ENCODE measurements at regions not wholly inside any gene's neighbourhood (a gene's known extent, or its start where the extent isn't known, plus 50 kb on each side); places are given as distances from the start of the nearest gene placed in this dataset.
"Not testable (repeated sequence)": the region's sequence is repeated elsewhere in the genome, so short reads cannot be mapped to it uniquely, and the experiment has no call there.

DNA sequence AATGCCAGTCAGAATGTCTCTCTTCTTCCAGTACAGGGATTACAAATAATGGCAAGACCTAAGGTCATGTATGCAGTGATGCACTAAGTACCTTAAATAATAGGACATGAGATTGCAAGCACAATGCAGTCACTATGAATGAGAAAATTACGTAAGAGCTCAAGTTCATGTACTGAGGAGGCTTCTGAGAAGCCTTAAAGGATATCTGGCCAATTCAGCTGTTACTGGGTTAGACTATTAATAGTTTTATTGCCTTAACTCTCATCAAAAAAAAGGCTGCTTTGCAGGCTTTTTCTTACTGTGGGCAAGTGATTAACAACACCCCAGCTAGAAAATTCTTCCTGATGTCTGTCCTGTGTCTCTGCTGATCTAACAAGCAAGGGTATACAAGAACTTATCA is 1681.9 kb downstream of the SPATA31A7 start:
- TF ChIP-seq, protein P1, sequence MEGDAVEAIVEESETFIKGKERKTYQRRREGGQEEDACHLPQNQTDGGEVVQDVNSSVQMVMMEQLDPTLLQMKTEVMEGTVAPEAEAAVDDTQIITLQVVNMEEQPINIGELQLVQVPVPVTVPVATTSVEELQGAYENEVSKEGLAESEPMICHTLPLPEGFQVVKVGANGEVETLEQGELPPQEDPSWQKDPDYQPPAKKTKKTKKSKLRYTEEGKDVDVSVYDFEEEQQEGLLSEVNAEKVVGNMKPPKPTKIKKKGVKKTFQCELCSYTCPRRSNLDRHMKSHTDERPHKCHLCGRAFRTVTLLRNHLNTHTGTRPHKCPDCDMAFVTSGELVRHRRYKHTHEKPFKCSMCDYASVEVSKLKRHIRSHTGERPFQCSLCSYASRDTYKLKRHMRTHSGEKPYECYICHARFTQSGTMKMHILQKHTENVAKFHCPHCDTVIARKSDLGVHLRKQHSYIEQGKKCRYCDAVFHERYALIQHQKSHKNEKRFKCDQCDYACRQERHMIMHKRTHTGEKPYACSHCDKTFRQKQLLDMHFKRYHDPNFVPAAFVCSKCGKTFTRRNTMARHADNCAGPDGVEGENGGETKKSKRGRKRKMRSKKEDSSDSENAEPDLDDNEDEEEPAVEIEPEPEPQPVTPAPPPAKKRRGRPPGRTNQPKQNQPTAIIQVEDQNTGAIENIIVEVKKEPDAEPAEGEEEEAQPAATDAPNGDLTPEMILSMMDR (IDR thresholded peaks at IDR 0.05; ENCODE audit: insufficient read depth, low read length, poor library complexity, severe bottlenecking), result not testable (repeated sequence)
- not testable (repeated sequence) for TF ChIP-seq EZH2phosphoT487 (conservative IDR thresholded peaks at IDR 0.05; ENCODE audit: low read length)

Measured in SU-DHL-6 (cell line).